Fibroblast of mammary gland (primary cell): ENCODE measurements at regions not wholly inside any gene's neighbourhood (a gene's known extent, or its start where the extent isn't known, plus 50 kb on each side); places are given as distances from the start of the nearest gene placed in this dataset.

Source experiments
- DNase-seq: peaks from one replicate; pipeline ENCODE4 v3.0.0-alpha.2; 2010; ENCODE audit warnings: low read depth
- H3K4me3 ChIP-seq: 2 replicates; pipeline ENCODE4 v1.5.1; 2011; ENCODE audit warnings: low read depth, mild to moderate bottlenecking, low read length, moderate library complexity; ENCODE audit not compliant: control insufficient read depth
- TF ChIP-seq, protein P1 (sequence below): conservative IDR thresholded peaks from 2 replicates; pipeline ENCODE4 v1.5.1; 2011; ENCODE audit warnings: low read depth, low read length, inconsistent platforms; ENCODE audit not compliant: control insufficient read depth, insufficient read depth

DNA sequence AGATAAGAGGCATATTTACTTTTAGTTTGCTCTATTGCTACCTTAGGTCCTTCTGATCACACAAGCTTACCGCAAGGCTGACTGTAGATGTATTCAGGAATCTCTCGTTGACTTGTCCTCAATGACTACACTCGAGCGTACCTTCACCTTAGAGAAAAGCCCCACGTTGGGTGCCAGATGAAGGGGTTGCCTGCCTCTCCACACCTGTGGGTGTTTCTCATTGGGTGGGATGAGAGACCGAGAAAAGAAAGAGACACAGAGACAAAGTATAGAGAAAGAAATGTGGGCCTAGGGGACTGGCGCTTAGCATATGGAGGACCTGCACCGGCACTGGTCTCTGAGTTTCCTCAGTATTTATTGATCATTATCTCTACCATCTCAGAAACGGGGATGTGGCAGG, 51.8 kb downstream of the ASCL4 start:
- DNase-seq: no peak
- TF ChIP-seq, protein P1, sequence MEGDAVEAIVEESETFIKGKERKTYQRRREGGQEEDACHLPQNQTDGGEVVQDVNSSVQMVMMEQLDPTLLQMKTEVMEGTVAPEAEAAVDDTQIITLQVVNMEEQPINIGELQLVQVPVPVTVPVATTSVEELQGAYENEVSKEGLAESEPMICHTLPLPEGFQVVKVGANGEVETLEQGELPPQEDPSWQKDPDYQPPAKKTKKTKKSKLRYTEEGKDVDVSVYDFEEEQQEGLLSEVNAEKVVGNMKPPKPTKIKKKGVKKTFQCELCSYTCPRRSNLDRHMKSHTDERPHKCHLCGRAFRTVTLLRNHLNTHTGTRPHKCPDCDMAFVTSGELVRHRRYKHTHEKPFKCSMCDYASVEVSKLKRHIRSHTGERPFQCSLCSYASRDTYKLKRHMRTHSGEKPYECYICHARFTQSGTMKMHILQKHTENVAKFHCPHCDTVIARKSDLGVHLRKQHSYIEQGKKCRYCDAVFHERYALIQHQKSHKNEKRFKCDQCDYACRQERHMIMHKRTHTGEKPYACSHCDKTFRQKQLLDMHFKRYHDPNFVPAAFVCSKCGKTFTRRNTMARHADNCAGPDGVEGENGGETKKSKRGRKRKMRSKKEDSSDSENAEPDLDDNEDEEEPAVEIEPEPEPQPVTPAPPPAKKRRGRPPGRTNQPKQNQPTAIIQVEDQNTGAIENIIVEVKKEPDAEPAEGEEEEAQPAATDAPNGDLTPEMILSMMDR: no peak
- H3K4me3 ChIP-seq: no peak overlapping the region

DNA sequence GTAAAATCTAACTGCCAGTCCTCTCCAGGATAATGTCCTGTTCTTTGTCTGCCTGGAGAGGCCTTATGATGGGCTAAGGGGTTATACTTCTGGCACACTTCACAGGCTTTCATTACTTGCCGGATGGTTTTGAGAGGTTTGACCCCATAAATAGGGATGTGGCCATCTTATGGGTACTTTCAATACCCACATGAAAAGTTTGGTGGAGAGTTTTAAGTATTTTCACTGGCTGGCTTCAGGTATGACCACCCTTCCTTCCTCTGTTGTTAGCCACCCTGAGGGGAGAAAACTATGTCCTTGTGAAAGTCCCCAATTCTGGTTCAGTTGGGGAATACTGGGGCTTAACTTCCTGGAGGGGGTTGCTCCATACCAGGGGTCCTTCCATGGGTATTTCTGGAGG, 54.8 kb downstream of the ASCL4 start:
- H3K4me3 ChIP-seq: no peak overlapping the region
- TF ChIP-seq, protein P1: no peak
- no peak for DNase-seq

DNA sequence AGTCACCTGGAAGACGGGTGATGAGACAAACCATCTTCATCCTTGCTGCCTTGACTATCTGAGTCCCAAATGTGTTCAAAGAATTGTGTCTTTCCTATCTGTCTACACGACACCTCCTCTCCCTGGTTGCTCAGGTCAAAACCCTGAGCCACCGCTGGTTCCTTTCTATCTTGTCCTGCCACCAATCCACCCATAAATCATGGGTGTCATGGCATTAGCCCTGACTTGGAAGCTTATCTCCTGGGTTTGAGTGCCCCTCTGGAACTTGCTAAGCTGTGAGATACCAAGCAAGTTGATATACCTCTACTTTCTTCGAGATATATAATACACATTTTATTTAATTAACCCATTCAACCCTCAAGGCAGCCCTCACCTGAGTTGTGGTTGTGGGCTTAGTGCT, 57.9 kb downstream of the ASCL4 start:
- TF ChIP-seq, protein P1: no peak

DNA sequence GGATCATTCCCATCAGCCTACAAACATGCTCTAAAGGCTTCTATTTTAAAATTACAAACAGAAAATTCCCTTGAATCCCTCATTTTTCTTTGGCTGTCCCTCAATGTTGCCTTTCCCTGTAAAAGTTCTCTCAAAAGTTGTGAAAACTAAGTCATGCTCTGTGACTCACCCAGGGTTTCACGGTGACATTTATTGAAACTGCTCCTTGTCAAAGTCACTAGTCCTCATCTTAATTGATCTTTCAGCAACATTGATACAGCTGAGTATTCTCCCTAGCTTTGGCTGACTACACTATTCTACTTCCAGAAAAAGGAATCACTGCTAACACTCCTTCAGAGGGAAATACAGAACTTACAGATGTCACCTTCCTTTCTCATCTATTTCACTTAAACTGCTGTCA, 65.7 kb downstream of the ASCL4 start:
- DNase-seq: no peak
- TF ChIP-seq, protein P1: no peak
- H3K4me3 ChIP-seq: no peak overlapping the region

More for the DNA sequence above, 57.9 kb downstream of the ASCL4 start:
- H3K4me3 ChIP-seq: no peak overlapping the region
- no peak for DNase-seq

DNA sequence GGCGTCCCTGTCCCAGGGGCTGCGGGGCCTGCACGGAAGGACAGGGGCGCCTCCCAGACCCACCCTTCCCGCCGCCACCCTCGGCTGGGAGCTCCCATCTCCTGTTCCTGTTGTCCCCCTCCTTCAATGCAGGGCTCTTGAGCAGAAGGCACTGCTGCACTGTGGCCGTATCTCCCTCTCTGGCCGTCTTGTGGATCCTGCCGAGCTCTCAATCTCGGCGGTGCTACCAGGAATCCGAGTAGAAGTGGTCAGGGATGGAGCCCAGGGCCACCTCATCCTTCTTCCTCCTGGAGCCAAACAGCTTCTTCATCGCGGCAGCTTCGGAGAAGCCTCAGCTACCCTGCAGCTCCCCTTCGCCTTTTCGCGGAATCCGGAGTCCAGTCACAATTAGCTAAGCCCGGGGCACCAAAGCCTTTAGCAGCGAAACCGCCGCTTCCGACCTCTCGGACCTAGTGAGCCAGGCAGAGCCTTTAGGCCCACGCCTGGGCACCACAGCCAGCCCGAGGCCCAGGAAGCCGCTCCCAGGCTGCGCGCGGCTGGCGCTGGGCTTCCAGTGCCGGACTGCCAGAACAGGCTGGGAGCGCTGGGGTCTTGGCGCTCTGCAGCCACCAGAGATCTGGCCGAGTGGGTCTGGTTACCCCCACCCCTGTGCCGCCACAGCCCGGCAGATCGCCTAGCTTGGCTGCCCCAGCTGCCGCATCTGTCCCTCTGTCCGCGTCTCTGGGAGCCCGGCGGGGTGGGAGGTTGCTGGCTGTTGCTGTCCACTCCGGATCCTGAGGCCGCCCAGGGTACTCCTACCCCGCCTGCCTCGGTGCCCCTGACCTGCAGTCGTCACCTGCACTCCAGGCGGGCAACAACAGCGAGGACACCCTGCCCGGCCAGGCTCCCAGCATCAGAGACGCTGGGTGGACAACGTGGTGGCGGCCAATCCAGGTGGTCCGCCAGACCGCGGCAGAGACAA, 69.1 kb downstream of the ASCL4 start:
- no peak for DNase-seq
- no peak overlapping the region for H3K4me3 ChIP-seq
- TF ChIP-seq, protein P1: no peak

DNA sequence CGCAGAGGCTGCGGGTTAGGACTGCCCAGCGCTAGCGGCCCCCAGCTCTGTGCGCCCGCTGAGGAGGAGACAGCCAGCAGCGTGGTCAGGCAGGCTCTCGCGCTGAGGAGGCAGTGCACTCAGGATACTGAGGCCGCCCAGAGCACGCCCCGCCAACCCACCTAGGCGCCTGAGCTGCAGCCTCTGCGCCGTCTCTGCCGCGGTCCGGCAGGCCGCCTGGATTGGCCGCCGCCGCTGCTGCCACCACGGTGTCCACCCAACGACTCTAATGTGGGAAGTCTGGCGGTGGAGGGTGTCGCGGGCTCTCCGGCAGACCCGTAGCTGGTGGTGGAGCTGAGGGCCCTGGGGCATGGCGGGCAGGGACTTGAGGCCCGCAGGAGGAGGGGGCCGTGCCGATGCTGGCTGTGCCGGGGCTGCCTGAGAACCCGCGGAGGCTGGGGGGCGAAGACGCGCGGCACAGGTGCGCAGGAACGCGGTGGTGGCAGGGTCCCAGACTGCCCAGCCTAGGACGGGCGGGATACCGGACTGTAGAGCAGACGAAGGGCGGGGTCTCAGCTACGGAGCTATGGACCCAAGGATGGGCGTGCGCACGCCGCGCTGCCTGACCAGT, 69.9 kb downstream of the ASCL4 start:
- H3K4me3 ChIP-seq: no peak overlapping the region
- TF ChIP-seq, protein P1: no peak
- no peak for DNase-seq
